ENCODE measurements at regions not wholly inside any gene's neighbourhood (a gene's known extent, or its start where the extent isn't known, plus 50 kb on each side); places are given as distances from the start of the nearest gene placed in this dataset.

GRCh38 chr1:232218955-232219865, 410.7 kb downstream of the SIPA1L2 start:
- CTCF ChIA-PET, result no interaction called here
- H2BK5ac ChIP-seq (ENCODE audit: low read depth, low read length, poor library complexity, severe bottlenecking), result no peak overlapping the region

More at GRCh38 chr1:232218955-232219865, 410.7 kb downstream of the SIPA1L2 start:
- H2BK120ac ChIP-seq (ENCODE audit: low read depth, low read length), result no peak overlapping the region
- H3K14ac ChIP-seq (replicated peaks; ENCODE audit: low read depth, low read length), result no peak overlapping the region
- H4K20me1 ChIP-seq (ENCODE audit: insufficient read depth, low read length), result no peaks in the 10 kb centered on the region
- H3K9ac ChIP-seq (ENCODE audit: low read depth, low read length), result no peak overlapping the region
- no CpG with 5 or more reads among the region's 7 CpGs for WGBS, 2 experiments (ENCODE audit: extremely low coverage in 2 of 2, insufficient read length in 1 of 2)
- BruUV-seq (replicated peaks), result no TSS peak
- POLR2A ChIA-PET (ENCODE audit: unreplicated experiment), result no interaction called here
- intact Hi-C loops (cut with micrococcal nuclease), result no loop called here
- no peak overlapping the region for H3K4ac ChIP-seq (ENCODE audit: low read depth, low read length)
- H3K36me3 ChIP-seq (ENCODE audit: control insufficient read depth, insufficient read depth, low read length), result no peaks in the 10 kb centered on the region
- TF ChIP-seq CEBPB (IDR thresholded peaks at IDR 0.05; ENCODE audit: low read depth, low read length), result no peak
- no peak for TF ChIP-seq POLR2A (IDR thresholded peaks at IDR 0.05; ENCODE audit: low read depth, low read length)
- no peak for TF ChIP-seq USF2 (IDR thresholded peaks at IDR 0.05; ENCODE audit: low read depth, low read length)
- no peak for TF ChIP-seq SMC3 (IDR thresholded peaks at IDR 0.05; ENCODE audit: low read depth, low read length)
- TF ChIP-seq MAZ (IDR thresholded peaks at IDR 0.05; ENCODE audit: borderline replicate concordance, low read depth, low read length), result no peak
- no peak for TF ChIP-seq MXI1 (IDR thresholded peaks at IDR 0.05; ENCODE audit: borderline replicate concordance, low read depth, low read length)
- TF ChIP-seq CHD1 (IDR thresholded peaks at IDR 0.05; ENCODE audit: low read depth, low read length), result no peak
- TF ChIP-seq MAFK (IDR thresholded peaks at IDR 0.05; ENCODE audit: low read depth, low read length), result no peak
- no peaks in the 10 kb centered on the region for H3K9me3 ChIP-seq (ENCODE audit: control insufficient read depth, insufficient read depth, low read length)
- no peak overlapping the region for H3K4me2 ChIP-seq (ENCODE audit: low read depth, low read length)
- in situ Hi-C loops (cut with MboI; ENCODE audit: low sequenced_read_pairs), result no loop called here
- peaks cover 4% of the 10 kb centered on the region; the same call in 1 of the 2 replicates for H3K27me3 ChIP-seq (ENCODE audit: control insufficient read depth, insufficient read depth, low read length)
- DNase-seq (no peak), ATAC-seq (ENCODE audit: low read depth) (no peak)
- no peak overlapping the region for H4K5ac ChIP-seq (ENCODE audit: low read depth, low read length)
- H3K79me1 ChIP-seq (ENCODE audit: low read depth in 1 of 2, low read length in 2 of 2), result no peaks in the 10 kb centered on the region
- no peak overlapping the region for H2AFZ ChIP-seq (replicated peaks; ENCODE audit: low read length, poor library complexity)
- H3K4me3 ChIP-seq (ENCODE audit: insufficient read depth, low read depth, low read length), result no peak overlapping the region
- H3K18ac ChIP-seq (ENCODE audit: low read depth, low read length), result no peak overlapping the region
- H3K23ac ChIP-seq (ENCODE audit: low read depth, low read length), result no peak overlapping the region
- H3K27ac ChIP-seq (ENCODE audit: insufficient read depth, low read length), result no peak overlapping the region
- dilution Hi-C loops (cut with HindIII; ENCODE audit: low sequenced_read_pairs, unreplicated experiment), result no loop called here
- no peak overlapping the region for H2AK9ac ChIP-seq (replicated peaks; ENCODE audit: low read depth, low read length, poor library complexity)
- no peak overlapping the region for H2BK15ac ChIP-seq (ENCODE audit: low read depth, low read length)
- no peak overlapping the region for H4K8ac ChIP-seq (ENCODE audit: low read depth in 2 of 2, low read length in 2 of 2)
- H3K9me1 ChIP-seq (ENCODE audit: insufficient read depth, low read length), result no peaks in the 10 kb centered on the region
- no peak overlapping the region for H2AK5ac ChIP-seq (ENCODE audit: low read depth, low read length)
- H3K56ac ChIP-seq (ENCODE audit: extremely low read depth, insufficient read depth, low read length), result no peak overlapping the region
- H2BK20ac ChIP-seq (ENCODE audit: low read depth, low read length), result no peak overlapping the region
- no peak overlapping the region for H4K91ac ChIP-seq (ENCODE audit: insufficient read depth, low read depth, low read length)
- no peaks in the 10 kb centered on the region for H3K4me1 ChIP-seq (ENCODE audit: control insufficient read depth, insufficient read depth, low read length)

Measured in IMR-90 (cell line).